Gastrocnemius medialis (tissue), 4 donors: ENCODE measurements at regions not wholly inside any gene's neighbourhood (a gene's known extent, or its start where the extent isn't known, plus 50 kb on each side); places are given as distances from the start of the nearest gene placed in this dataset.

ENCODE experiments used
- ATAC-seq, 2 donors: fragments of 150-250 bp; one replicate each; pipeline ENCODE4 v1.9.1; 2016
- DNase-seq, 2 donors: peaks; one replicate each; pipeline ENCODE4 v3.0.0-alpha.2; 2019
- H3K27ac ChIP-seq, 4 donors: fragments of 200-600 bp; sonication (generic); 1 replicate in 1 of 4; 2 replicates in 3 of 4; pipeline ENCODE4 v1.5.1; 2016 to 2018; ENCODE audit warnings: mild to moderate bottlenecking in 2 of 4, moderate library complexity in 1 of 4
- H3K27me3 ChIP-seq, 3 donors: fragments of 200-600 bp; sonication (generic) in 2 of 3; 1 replicate in 1 of 3; 2 replicates in 2 of 3; pipeline versions ENCODE4 v1.5.1 to v1.6.0; 2016 to 2019; ENCODE audit warnings: mild to moderate bottlenecking in 1 of 3, moderate library complexity in 1 of 3
- H3K36me3 ChIP-seq, 2 donors: fragments of 200-600 bp; sonication (generic) in 1 of 2; one replicate each; pipeline ENCODE4 v1.5.1; 2017 to 2018
- H3K4me1 ChIP-seq, 2 donors: fragments of 200-600 bp; sonication (generic) in 1 of 2; one replicate each; pipeline ENCODE4 v1.5.1; 2016 to 2017; ENCODE audit warnings: mild to moderate bottlenecking in 2 of 2
- H3K4me3 ChIP-seq, 4 donors: fragments of 200-600 bp; sonication (generic) in 3 of 4; 1 replicate in 1 of 4; 2 replicates in 3 of 4; pipeline ENCODE4 v1.5.1; 2016 to 2019; ENCODE audit warnings: mild to moderate bottlenecking in 2 of 4
- H3K9me3 ChIP-seq, 3 donors: fragments of 200-600 bp; sonication (generic) in 2 of 3; 1 replicate in 1 of 3; 2 replicates in 2 of 3; pipeline ENCODE4 v1.5.1; 2016 to 2019
- POLR2A ChIP-seq, 2 donors: fragments of 450-650 bp; IDR thresholded peaks; one replicate each; pipeline ENCODE4 v1.6.1; 2017; ENCODE audit warnings: antibody characterized with exemption in 2 of 2, mild to moderate bottlenecking in 2 of 2, moderate library complexity in 2 of 2
- in situ Hi-C, 4 donors: fragments of 200-750 bp; cut with MboI; loops; one replicate each; pipeline versions ENCODE4 v1.15.0 to v1.8.0; 2017; ENCODE audit warnings: low sequenced_read_pairs in 4 of 4
- intact Hi-C: fragments of 100-400 bp; cut with DNase I; formaldehyde crosslinking; loops from one replicate; pipeline ENCODE4 v1.15.1; 2023; ENCODE audit warnings: low total_unique reads
- TF ChIP-seq, protein P1 (sequence below), 5 experiments: fragments of 450-650 bp in 3 of 5; fragments of 200-600 bp in 2 of 5; sonication (generic) in 2 of 5; IDR thresholded peaks in 4 of 5; conservative IDR thresholded peaks in 1 of 5; 1 replicate in 4 of 5; 2 replicates in 1 of 5; pipeline ENCODE4 v1.5.1; 2016 to 2019; ENCODE audit warnings: antibody characterized with exemption in 5 of 5, mild to moderate bottlenecking in 3 of 5, moderate library complexity in 3 of 5

DNA sequence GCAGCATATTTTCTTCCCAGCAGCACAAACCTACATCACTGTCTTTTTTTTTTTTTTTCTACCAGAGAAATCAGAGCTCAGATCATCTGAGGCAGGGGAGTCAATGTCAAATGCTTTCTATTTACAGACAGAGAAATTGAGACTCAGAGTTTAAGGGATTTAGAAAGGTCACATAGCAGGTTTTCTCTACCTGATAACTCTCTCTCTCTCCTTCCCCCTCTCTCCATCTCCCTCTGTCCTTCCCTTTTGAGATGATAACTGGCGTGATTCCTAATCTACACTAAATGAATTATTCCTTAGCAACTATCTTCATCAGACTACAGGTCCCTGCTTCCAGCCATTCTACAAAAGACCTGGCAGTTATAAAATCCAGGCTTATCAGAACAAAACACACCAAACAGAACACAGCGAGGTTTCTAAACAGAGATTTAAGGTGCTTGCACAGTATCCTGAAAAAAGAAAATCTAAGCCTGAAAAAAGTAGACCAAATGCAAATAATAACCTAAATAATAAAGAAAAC, 161.6 kb upstream of the PKDCC start:
- intact Hi-C loops (no loop called here), in situ Hi-C loops (no loop called here)
- TF ChIP-seq POLR2A (IDR thresholded peaks at IDR 0.05) = no peak
- TF ChIP-seq, protein P1, sequence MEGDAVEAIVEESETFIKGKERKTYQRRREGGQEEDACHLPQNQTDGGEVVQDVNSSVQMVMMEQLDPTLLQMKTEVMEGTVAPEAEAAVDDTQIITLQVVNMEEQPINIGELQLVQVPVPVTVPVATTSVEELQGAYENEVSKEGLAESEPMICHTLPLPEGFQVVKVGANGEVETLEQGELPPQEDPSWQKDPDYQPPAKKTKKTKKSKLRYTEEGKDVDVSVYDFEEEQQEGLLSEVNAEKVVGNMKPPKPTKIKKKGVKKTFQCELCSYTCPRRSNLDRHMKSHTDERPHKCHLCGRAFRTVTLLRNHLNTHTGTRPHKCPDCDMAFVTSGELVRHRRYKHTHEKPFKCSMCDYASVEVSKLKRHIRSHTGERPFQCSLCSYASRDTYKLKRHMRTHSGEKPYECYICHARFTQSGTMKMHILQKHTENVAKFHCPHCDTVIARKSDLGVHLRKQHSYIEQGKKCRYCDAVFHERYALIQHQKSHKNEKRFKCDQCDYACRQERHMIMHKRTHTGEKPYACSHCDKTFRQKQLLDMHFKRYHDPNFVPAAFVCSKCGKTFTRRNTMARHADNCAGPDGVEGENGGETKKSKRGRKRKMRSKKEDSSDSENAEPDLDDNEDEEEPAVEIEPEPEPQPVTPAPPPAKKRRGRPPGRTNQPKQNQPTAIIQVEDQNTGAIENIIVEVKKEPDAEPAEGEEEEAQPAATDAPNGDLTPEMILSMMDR (IDR thresholded peaks at IDR 0.05 in 4 of 5, conservative IDR thresholded peaks at IDR 0.05 in 1 of 5) = no peak
- no peaks in the 10 kb centered on the region for H3K36me3 ChIP-seq
- peak in 1 of 2 donors; percentile 45 for ATAC-seq
- H3K27ac ChIP-seq = peak overlapping the region in 3 of 4 donors; percentile 20 to 56 (median 54)
- peaks cover 9 to 19% of the 10 kb centered on the region in 2 donors for H3K4me1 ChIP-seq
- no peaks in the 10 kb centered on the region for H3K9me3 ChIP-seq
- DNase-seq = no peak
- no peak overlapping the region for H3K4me3 ChIP-seq
- H3K27me3 ChIP-seq = no peaks in the 10 kb centered on the region

DNA sequence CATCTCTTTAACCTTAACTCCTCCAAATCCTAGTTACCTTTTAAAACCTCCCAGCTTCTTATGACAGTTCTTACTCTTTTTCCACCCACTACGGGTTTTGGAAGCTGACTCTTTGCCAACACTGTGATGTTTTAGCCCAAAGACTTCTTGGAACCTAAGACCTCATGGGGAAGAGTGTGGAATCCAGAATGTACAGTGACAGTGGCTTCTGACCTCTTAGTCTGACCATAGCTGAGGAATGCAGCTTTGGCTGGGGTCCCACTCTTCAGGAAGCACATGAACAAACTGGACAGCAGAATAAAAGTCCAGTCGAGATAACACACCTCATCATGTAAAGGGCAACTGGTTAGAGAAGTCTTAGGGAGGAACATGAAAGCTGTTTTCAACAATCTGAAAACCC, 161.1 kb upstream of the PKDCC start:
- no peaks in the 10 kb centered on the region for H3K9me3 ChIP-seq
- no peak for TF ChIP-seq POLR2A (IDR thresholded peaks at IDR 0.05)
- TF ChIP-seq, protein P1 (IDR thresholded peaks at IDR 0.05 in 4 of 5, conservative IDR thresholded peaks at IDR 0.05 in 1 of 5) = no peak
- peaks cover 9 to 19% of the 10 kb centered on the region in 2 donors for H3K4me1 ChIP-seq
- H3K4me3 ChIP-seq = no peak overlapping the region
- peak overlapping the region in 3 of 4 donors; percentile 20 to 56 (median 54) for H3K27ac ChIP-seq
- H3K36me3 ChIP-seq = no peaks in the 10 kb centered on the region
- in situ Hi-C loops (no loop called here), intact Hi-C loops (no loop called here)
- ATAC-seq (no peak), DNase-seq (no peak)
- no peaks in the 10 kb centered on the region for H3K27me3 ChIP-seq

DNA sequence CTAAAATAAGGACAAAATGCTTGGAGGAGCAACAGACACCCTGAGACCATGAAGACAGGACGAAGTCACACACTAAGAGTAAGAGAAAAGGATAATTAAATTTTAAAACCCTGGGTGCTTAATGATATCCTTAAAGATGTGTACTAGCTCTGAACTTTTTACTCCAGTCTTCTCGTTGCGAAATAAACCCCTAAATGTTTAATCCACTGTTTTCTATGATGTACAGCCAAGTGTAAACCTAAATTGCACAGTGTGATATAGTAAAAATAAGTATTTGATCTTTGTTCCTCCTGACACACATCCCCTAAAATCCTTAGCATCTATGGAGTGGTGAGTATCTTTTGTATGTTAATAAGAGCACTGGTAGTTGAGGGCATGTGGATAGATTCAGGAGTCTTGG, 157.5 kb upstream of the PKDCC start:
- intact Hi-C loops (loop anchor here (2.0 kb wide), 1 partner anchor 16 kb away; no protein-coding TSS in a partner anchor), in situ Hi-C loops (no loop called here)
- ATAC-seq (no peak), DNase-seq (no peak)
- Histone ChIP-seq H3K27me3 (no peaks in the 10 kb centered on the region), H3K4me1 (peaks cover 9 to 18% of the 10 kb centered on the region in 2 donors), H3K36me3 (no peaks in the 10 kb centered on the region), H3K27ac (no peak overlapping the region), H3K9me3 (no peaks in the 10 kb centered on the region), H3K4me3 (no peak overlapping the region)
- TF ChIP-seq, protein P1 (IDR thresholded peaks at IDR 0.05 in 4 of 5, conservative IDR thresholded peaks at IDR 0.05 in 1 of 5) = no peak
- no peak for TF ChIP-seq POLR2A (IDR thresholded peaks at IDR 0.05)

DNA sequence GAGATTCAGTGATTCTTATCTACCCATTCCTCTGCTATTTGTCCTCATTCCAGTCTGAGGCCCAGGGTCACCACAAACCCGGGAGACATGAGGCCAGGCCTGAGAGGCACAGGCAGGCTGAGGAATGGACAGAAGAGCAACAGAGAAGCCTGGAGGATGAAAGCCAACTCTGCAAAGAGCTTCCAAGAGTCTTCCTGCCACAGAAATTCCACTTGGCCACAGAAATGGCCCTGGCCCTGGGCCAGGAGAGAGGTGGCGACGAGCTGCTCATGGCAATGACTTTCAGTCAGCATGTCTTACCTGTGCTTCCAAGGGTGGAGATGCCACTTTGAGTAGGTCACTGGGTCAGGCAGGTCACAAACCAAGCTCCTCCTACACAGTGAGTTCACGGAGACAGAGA, 155.3 kb upstream of the PKDCC start:
- no peak overlapping the region for H3K27ac ChIP-seq

More for the DNA sequence above, 155.3 kb upstream of the PKDCC start:
- Histone ChIP-seq H3K4me3 (no peak overlapping the region), H3K9me3 (no peaks in the 10 kb centered on the region), H3K4me1 (no peaks in the 10 kb centered on the region), H3K36me3 (no peaks in the 10 kb centered on the region), H3K27me3 (no peaks in the 10 kb centered on the region)
- DNase-seq (no peak), ATAC-seq (no peak)
- no peak for TF ChIP-seq POLR2A (IDR thresholded peaks at IDR 0.05)
- TF ChIP-seq, protein P1 (IDR thresholded peaks at IDR 0.05 in 4 of 5, conservative IDR thresholded peaks at IDR 0.05 in 1 of 5) = no peak
- intact Hi-C loops (no loop called here), in situ Hi-C loops (no loop called here)
